Neutrophil (primary cell): ENCODE measurements at regions not wholly inside any gene's neighbourhood (a gene's known extent, or its start where the extent isn't known, plus 50 kb on each side); places are given as distances from the start of the nearest gene placed in this dataset.

Source experiments
- H3K27ac ChIP-seq: fragments of 200-600 bp; sonication (generic); 2 replicates; pipeline ENCODE4 v1.5.1; 2016; ENCODE audit warnings: mild to moderate bottlenecking, moderate library complexity
- H3K27me3 ChIP-seq: fragments of 200-600 bp; sonication (generic); 2 replicates; pipeline ENCODE4 v1.6.0; 2016; ENCODE audit warnings: mild to moderate bottlenecking
- H3K36me3 ChIP-seq: fragments of 200-600 bp; sonication (generic); 2 replicates; pipeline ENCODE4 v1.5.1; 2017
- H3K4me1 ChIP-seq, 2 experiments: fragments of 200-600 bp in 1 of 2; sonication (generic) in 1 of 2; 1 replicate in 1 of 2; 2 replicates in 1 of 2; pipeline versions ENCODE4 v1.5.1 to v1.6.1; 2013 to 2016; ENCODE audit warnings: low read depth in 1 of 2, low read length in 1 of 2, mild to moderate bottlenecking in 1 of 2, moderate library complexity in 1 of 2; ENCODE audit not compliant: control insufficient read depth in 1 of 2, insufficient read depth in 1 of 2
- H3K4me3 ChIP-seq, 2 experiments: fragments of 200-600 bp in 1 of 2; sonication (generic) in 1 of 2; 1 replicate in 1 of 2; 2 replicates in 1 of 2; pipeline ENCODE4 v1.5.1; 2013 to 2016; ENCODE audit warnings: low read depth in 1 of 2, low read length in 1 of 2, mild to moderate bottlenecking in 1 of 2, moderate library complexity in 1 of 2
- H3K9me3 ChIP-seq: fragments of 200-600 bp; sonication (generic); 2 replicates; pipeline ENCODE4 v1.5.1; 2016
- CTCF ChIP-seq: fragments of 200-600 bp; sonication (generic); IDR thresholded peaks from 2 replicates; pipeline ENCODE4 v1.5.1; 2016; ENCODE audit warnings: antibody characterized with exemption

GRCh38 chr21:41582866-41583265 is 74.9 kb upstream of the TMPRSS2 start:
- H3K4me3 ChIP-seq, result no peak overlapping the region
- peaks cover 4% of the 10 kb centered on the region for H3K27me3 ChIP-seq
- no peaks in the 10 kb centered on the region for H3K36me3 ChIP-seq
- TF ChIP-seq CTCF, result no peak
- H3K4me1 ChIP-seq, result no peaks in the 10 kb centered on the region
- no peaks in the 10 kb centered on the region for H3K9me3 ChIP-seq
- H3K27ac ChIP-seq, result no peak overlapping the region

GRCh38 chr21:41582298-41582840 is 74.4 kb upstream of the TMPRSS2 start:
- no peak overlapping the region for H3K27ac ChIP-seq
- peaks cover 4% of the 10 kb centered on the region for H3K27me3 ChIP-seq

DNA sequence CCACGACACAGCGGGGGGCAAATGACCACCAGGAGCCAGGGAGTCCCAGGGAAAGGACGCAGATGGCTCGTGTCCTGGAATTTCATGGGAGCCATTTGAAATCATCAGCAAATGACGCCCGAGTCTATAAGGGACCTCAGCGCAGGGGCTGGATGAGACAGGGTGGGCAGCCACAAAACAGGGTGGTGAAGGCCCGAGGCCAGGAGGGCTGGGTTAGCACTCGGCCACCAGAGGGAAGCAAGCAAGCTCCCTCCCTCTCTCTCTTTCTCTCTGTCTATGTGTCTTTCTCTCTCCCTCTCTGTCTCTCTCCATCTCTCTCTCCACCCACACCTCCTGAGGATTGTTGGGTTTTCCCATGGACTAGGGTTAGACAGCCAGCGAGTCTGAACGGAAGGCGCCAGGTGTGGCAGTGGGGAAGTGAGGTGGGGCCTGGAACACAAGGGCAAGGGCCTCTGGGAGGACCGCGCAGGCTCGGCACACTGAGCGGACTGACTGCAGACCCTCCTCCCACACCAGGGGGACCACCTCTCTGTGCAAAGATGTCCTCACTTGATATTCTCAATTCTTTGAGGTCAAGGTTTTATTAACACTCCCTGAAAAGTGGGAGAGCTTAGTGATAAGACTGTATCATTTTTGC is 73.8 kb upstream of the TMPRSS2 start:
- H3K36me3 ChIP-seq, result no peaks in the 10 kb centered on the region
- H3K4me1 ChIP-seq, result no peaks in the 10 kb centered on the region
- H3K9me3 ChIP-seq, result no peaks in the 10 kb centered on the region
- no peak for TF ChIP-seq CTCF
- peaks cover 4% of the 10 kb centered on the region for H3K27me3 ChIP-seq
- H3K4me3 ChIP-seq, result no peak overlapping the region
- H3K27ac ChIP-seq, result no peak overlapping the region

More at GRCh38 chr21:41582298-41582840, 74.4 kb upstream of the TMPRSS2 start:
- no peak overlapping the region for H3K4me3 ChIP-seq
- H3K4me1 ChIP-seq, result no peaks in the 10 kb centered on the region
- no peaks in the 10 kb centered on the region for H3K36me3 ChIP-seq
- no peaks in the 10 kb centered on the region for H3K9me3 ChIP-seq
- no peak for TF ChIP-seq CTCF

DNA sequence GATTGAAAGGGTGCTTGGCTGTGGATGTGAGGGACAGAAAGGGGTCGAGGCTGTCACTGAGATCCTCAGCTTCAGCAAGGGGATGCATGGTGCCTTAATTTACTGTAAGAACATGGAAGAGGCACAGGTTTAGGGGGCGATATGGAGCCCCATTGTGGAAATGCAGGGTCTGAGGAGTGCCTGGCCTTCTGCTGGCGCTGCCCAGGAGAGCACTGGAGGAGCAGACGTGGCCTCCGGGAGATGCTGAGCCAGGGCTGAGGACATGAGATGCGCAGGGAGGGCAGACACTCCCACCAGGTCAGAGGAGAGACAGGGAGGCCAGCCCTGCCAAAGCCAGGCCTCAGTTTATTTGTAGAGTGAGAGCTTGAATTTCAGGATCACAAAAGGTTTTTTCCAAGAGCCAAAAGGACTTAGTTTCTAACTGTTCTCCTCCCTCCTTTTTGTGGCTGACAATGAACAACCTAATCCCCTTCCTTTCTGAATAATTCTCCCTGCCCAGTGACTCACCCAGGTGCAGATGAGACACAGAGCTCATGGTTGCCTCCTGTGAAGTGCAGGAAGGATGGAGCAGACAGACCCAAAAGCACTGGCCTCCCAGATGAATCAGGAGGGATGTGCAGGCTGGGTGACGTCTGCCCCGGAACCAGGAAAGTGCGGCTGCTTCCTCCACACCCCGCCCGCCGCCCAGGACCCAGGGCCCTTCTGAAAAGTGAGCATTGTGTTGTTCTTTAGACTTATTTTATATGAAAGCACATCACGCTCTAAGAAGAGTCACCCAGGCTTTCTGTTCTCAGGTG is 73.0 kb upstream of the TMPRSS2 start:
- Histone ChIP-seq H3K27me3 (peaks cover 4% of the 10 kb centered on the region), H3K9me3 (no peaks in the 10 kb centered on the region), H3K27ac (no peak overlapping the region), H3K4me3 (no peak overlapping the region), H3K4me1 (no peaks in the 10 kb centered on the region), H3K36me3 (no peaks in the 10 kb centered on the region)
- no peak for TF ChIP-seq CTCF

DNA sequence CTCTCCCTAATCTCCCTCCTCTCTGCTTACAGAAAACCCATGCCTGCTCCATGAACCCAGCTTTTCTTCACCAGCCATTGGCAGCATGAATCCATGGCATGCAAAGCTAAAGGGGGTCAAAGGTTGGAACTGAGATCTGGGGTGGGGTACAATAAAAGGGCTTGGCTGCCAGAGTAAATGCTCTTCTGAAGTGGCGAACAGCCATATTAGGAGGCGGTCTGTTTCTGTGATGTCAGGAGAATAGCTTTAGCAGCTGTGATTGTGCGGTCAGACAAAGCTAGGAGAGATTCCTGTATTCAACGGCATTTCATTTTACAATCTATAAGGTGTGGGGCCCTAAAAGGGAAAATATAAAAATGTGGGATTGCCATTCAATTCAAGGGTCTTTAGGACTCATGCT is 71.7 kb upstream of the TMPRSS2 start:
- H3K4me3 ChIP-seq, result no peak overlapping the region
- H3K36me3 ChIP-seq, result no peaks in the 10 kb centered on the region
- TF ChIP-seq CTCF, result no peak
- H3K4me1 ChIP-seq, result no peaks in the 10 kb centered on the region
- peaks cover 4% of the 10 kb centered on the region for H3K27me3 ChIP-seq
- no peaks in the 10 kb centered on the region for H3K9me3 ChIP-seq
- H3K27ac ChIP-seq, result no peak overlapping the region
